OCI-LY3 (cell line): ENCODE measurements at regions not wholly inside any gene's neighbourhood (a gene's known extent, or its start where the extent isn't known, plus 50 kb on each side); places are given as distances from the start of the nearest gene placed in this dataset.

Experiments
- H2AFZ ChIP-seq: fragments of 200-600, 300-600 bp; shearing (Covaris generic); 2 replicates; pipeline ENCODE4 v1.6.0; 2014; ENCODE audit warnings: antibody characterized with exemption, low read depth, low read length
- H3K27ac ChIP-seq: fragments of 200-600, 300-600 bp; sonication (generic); 2 replicates; pipeline ENCODE4 v1.5.1; 2014; ENCODE audit warnings: mild to moderate bottlenecking, low read length, moderate library complexity, mixed read lengths
- H3K27me3 ChIP-seq: fragments of 200-600, 300-600 bp; sonication (generic); 2 replicates; pipeline ENCODE4 v1.6.1; 2014; ENCODE audit warnings: low read depth, low read length, mixed read lengths
- H3K36me3 ChIP-seq: fragments of 200-600, 300-600 bp; sonication (generic); replicated peaks from 2 replicates; pipeline ENCODE3; 2014; ENCODE audit warnings: low read depth, low read length, mixed read lengths
- H3K4me1 ChIP-seq: fragments of 300-600, 200-600 bp; sonication (generic); 2 replicates; pipeline ENCODE4 v1.6.1; 2014; ENCODE audit warnings: low read length, mixed read lengths
- H3K4me2 ChIP-seq: fragments of 200-600, 300-600 bp; sonication (generic); 2 replicates; pipeline ENCODE4 v1.6.1; 2014; ENCODE audit warnings: low read length, mixed read lengths
- H3K4me3 ChIP-seq: fragments of 300-600, 200-600 bp; sonication (generic); 2 replicates; pipeline ENCODE4 v1.5.1; 2014; ENCODE audit warnings: antibody characterized with exemption, mild to moderate bottlenecking, low read length, moderate library complexity
- H3K79me2 ChIP-seq: fragments of 300-600, 200-600 bp; shearing (Covaris generic); 2 replicates; pipeline ENCODE4 v1.6.1; 2014; ENCODE audit warnings: mild to moderate bottlenecking, low read length, mixed read lengths
- H3K9ac ChIP-seq: fragments of 300-600, 200-600 bp; shearing (Covaris generic); 2 replicates; pipeline ENCODE4 v1.6.0; 2014; ENCODE audit warnings: mild to moderate bottlenecking, low read length, moderate library complexity
- H3K9me3 ChIP-seq: fragments of 200-600, 300-600 bp; shearing (Covaris generic); 2 replicates; pipeline ENCODE4 v1.6.1; 2014; ENCODE audit warnings: low read length, mixed read lengths; ENCODE audit not compliant: insufficient read depth
- H4K20me1 ChIP-seq: fragments of 200-600, 300-600 bp; sonication (generic); 2 replicates; pipeline ENCODE4 v1.6.1; 2016; ENCODE audit warnings: low read length, mixed read lengths; ENCODE audit not compliant: insufficient read depth
- CTCF ChIP-seq: fragments of 200-600, 300-600 bp; sonication (generic); IDR thresholded peaks from 2 replicates; pipeline ENCODE4 v1.5.1; 2014; ENCODE audit warnings: antibody characterized with exemption, low read length, low read depth
- EZH2phosphoT487 ChIP-seq: fragments of 200-600 bp; shearing (Covaris generic); IDR thresholded peaks from 2 replicates; pipeline ENCODE4 v1.6.1; 2018; ENCODE audit warnings: antibody characterized with exemption, mixed run types, low read depth

DNA sequence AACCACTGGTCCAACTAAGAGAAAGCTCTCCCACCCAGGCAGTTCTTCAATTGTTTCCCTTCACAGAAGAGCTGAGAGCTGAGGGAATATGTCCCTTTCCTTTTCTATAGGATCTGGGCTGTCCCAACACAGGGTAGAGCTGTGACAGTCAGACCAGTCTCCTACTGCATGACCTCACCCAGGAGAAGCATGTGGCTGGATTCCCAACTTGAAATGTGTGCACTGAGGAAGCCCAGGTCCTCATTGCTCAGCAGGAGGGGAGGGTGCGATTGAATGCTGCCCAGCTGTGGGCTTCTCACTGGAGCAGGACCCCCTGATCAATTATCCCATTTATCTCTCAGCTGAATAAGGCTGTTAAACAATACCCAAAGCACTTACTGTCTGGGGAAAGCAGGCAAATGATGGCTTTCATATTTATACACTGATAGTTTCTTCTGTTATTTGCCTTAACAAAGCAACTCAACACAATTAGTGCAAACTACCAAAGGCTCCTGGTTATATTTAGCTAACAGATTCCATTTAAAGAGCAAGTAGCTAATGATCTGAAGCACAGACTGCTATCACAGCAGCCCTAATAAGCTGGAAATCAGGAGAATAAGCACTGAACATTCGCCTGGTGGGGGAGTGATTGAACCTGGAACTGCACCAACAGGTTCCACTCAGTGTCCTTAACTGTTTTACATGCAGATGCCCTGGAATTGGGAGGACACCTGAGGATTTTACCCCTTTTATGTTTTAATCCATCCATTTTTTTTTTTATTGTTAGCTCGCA lies 508.8 kb downstream of the CCSER2 start:
- Histone ChIP-seq H2AFZ (no peak overlapping the region), H3K79me2 (no peaks in the 10 kb centered on the region), H3K27me3 (no peaks in the 10 kb centered on the region), H3K27ac (no peak overlapping the region), H3K36me3 (no peaks in the 10 kb centered on the region), H3K9ac (no peak overlapping the region), H4K20me1 (no peaks in the 10 kb centered on the region), H3K4me2 (no peak overlapping the region), H3K9me3 (no peaks in the 10 kb centered on the region), H3K4me1 (no peaks in the 10 kb centered on the region), H3K4me3 (no peak overlapping the region)
- TF ChIP-seq CTCF (no peak), EZH2phosphoT487 (no peak)

DNA sequence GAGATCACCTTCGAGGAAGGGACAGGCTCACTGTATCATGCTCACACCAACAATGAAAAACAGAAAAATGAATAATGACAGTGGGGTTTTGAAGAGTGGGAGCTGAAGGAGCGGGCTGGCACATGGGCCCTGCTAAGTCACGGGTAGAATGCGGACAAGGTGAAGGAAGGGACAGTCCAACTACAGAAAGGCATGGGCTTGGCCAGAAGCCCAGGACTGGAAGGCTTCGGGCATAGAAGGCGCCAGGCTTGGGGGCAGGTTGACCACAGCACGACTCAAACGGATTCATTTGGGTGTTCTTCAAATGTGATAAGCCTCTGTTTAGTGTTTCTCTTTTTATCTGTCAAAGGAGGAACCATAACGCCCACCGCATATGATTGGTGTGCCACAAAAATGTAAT lies 509.5 kb downstream of the CCSER2 start:
- no peak overlapping the region for H3K4me3 ChIP-seq
- no peak overlapping the region for H3K9ac ChIP-seq
- no peaks in the 10 kb centered on the region for H3K79me2 ChIP-seq
- no peaks in the 10 kb centered on the region for H3K4me1 ChIP-seq
- H3K27me3 ChIP-seq, result no peaks in the 10 kb centered on the region
- H4K20me1 ChIP-seq, result no peaks in the 10 kb centered on the region
- no peaks in the 10 kb centered on the region for H3K36me3 ChIP-seq
- no peaks in the 10 kb centered on the region for H3K9me3 ChIP-seq
- H3K4me2 ChIP-seq, result no peak overlapping the region
- H2AFZ ChIP-seq, result no peak overlapping the region
- TF ChIP-seq CTCF (no peak), EZH2phosphoT487 (no peak)
- no peak overlapping the region for H3K27ac ChIP-seq

DNA sequence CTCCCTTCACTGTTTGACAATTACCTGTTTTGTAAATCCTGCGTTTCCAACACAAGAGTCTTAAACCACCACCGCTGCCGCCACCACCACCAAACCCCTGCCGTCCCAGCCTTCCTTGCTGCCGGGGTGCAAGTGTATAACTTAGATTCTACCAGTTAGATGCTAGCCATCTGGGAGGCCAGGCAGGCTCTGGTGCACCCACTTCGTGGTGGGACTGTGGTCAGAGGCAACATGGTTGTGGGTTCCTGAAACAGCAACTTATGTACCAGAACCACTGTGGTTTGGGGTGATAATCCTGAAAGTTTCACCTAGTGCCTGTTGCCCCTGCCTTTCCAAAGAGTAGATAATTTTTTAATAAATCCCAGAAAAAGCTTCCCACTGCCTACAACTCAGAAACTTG lies 510.5 kb downstream of the CCSER2 start:
- Histone ChIP-seq H3K79me2 (no peaks in the 10 kb centered on the region), H3K27me3 (no peaks in the 10 kb centered on the region), H3K4me1 (no peaks in the 10 kb centered on the region), H3K4me3 (no peak overlapping the region), H3K9me3 (no peaks in the 10 kb centered on the region), H4K20me1 (no peaks in the 10 kb centered on the region), H2AFZ (no peak overlapping the region), H3K9ac (no peak overlapping the region), H3K4me2 (no peak overlapping the region), H3K27ac (no peak overlapping the region), H3K36me3 (no peaks in the 10 kb centered on the region)
- TF ChIP-seq CTCF (no peak), EZH2phosphoT487 (no peak)

GRCh38 chr10:84842593-84842992 lies 514.2 kb downstream of the CCSER2 start:
- Histone ChIP-seq H3K27me3 (no peaks in the 10 kb centered on the region), H3K79me2 (no peaks in the 10 kb centered on the region), H3K36me3 (no peaks in the 10 kb centered on the region), H2AFZ (no peak overlapping the region), H3K9ac (no peak overlapping the region), H3K4me3 (no peak overlapping the region), H3K4me1 (no peaks in the 10 kb centered on the region), H3K9me3 (no peaks in the 10 kb centered on the region), H3K27ac (no peak overlapping the region), H3K4me2 (no peak overlapping the region), H4K20me1 (no peaks in the 10 kb centered on the region)
- TF ChIP-seq CTCF (no peak), EZH2phosphoT487 (no peak)
